K562 (cell line): ENCODE measurements at regions not wholly inside any gene's neighbourhood (a gene's known extent, or its start where the extent isn't known, plus 50 kb on each side); places are given as distances from the start of the nearest gene placed in this dataset.

Source experiments
- BHLHE40 ChIP-seq: IDR thresholded peaks from 2 replicates; pipeline ENCODE4 v1.6.1; 2011; ENCODE audit warnings: low read length, improper control_type of control experiment
- FOS ChIP-seq: IDR thresholded peaks from 3 replicates; pipeline ENCODE4 v1.6.1; 2011; ENCODE audit not compliant: insufficient read length; ENCODE audit errors: extremely low read depth
- FOXK2 ChIP-seq, 2 experiments: fragments of 450-650 bp; IDR thresholded peaks in 1 of 2; conservative IDR thresholded peaks in 1 of 2; 2 replicates each; pipeline ENCODE4 v1.6.1; 2016; ENCODE audit warnings: low read depth in 2 of 2, mild to moderate bottlenecking in 1 of 2
- MAX ChIP-seq: sonication (generic); formaldehyde crosslinking; IDR thresholded peaks from 2 replicates; pipeline ENCODE4 v1.9.0; 2022; ENCODE audit warnings: mild to moderate bottlenecking, missing genetic modification reagents
- MEF2A ChIP-seq: IDR thresholded peaks from 2 replicates; pipeline ENCODE4 v1.6.1; 2011; ENCODE audit warnings: low read depth, mild to moderate bottlenecking, low read length, moderate library complexity; ENCODE audit not compliant: control insufficient read depth
- NR3C1 ChIP-seq: sonication (generic); formaldehyde crosslinking; IDR thresholded peaks from 2 replicates; pipeline ENCODE4 v1.8.1; 2022; ENCODE audit warnings: missing genetic modification reagents
- SP2 ChIP-seq: IDR thresholded peaks from 2 replicates; pipeline ENCODE4 v1.6.1; 2011; ENCODE audit warnings: mild to moderate bottlenecking, low read depth, low read length, moderate library complexity; ENCODE audit not compliant: poor library complexity, severe bottlenecking; ENCODE audit errors: extremely low read depth
- USF1 ChIP-seq: sonication (generic); formaldehyde crosslinking; IDR thresholded peaks from 2 replicates; pipeline ENCODE4 v1.9.0; 2022; ENCODE audit warnings: mild to moderate bottlenecking, missing genetic modification reagents
- ZHX1 ChIP-seq: fragments of 150-350 bp; conservative IDR thresholded peaks from 2 replicates; pipeline ENCODE4 v1.6.1; 2014; ENCODE audit warnings: low read length
- ZNF143 ChIP-seq: sonication (generic); formaldehyde crosslinking; IDR thresholded peaks from 2 replicates; pipeline ENCODE4 v1.9.0; 2022; ENCODE audit warnings: mild to moderate bottlenecking, missing genetic modification reagents
- ZSCAN29 ChIP-seq: fragments of 450-650 bp; IDR thresholded peaks from 2 replicates; pipeline ENCODE4 v1.6.1; 2017

GRCh38 chr2:114316532-114317300 is 125.7 kb upstream of the DPP10 start:
- no peak for TF ChIP-seq BHLHE40
- TF ChIP-seq ZSCAN29 = no peak
- TF ChIP-seq ZNF143 (CRISPR knock-in tag) = no peak
- no peak for TF ChIP-seq MEF2A
- TF ChIP-seq USF1 (CRISPR knock-in tag) = no peak
- TF ChIP-seq ZHX1 = no peak
- no peak for TF ChIP-seq SP2
- TF ChIP-seq MAX (CRISPR knock-in tag) = no peak
- no peak for TF ChIP-seq NR3C1 (CRISPR knock-in tag)
- no peak for TF ChIP-seq FOXK2 (conservative IDR thresholded peaks at IDR 0.05 in 1 of 2, IDR thresholded peaks at IDR 0.05 in 1 of 2; ENCODE audit: low read depth in 2 of 2)
- TF ChIP-seq FOS = no peak
